Neural progenitor cell (in vitro differentiated cells): ENCODE measurements at regions not wholly inside any gene's neighbourhood (a gene's known extent, or its start where the extent isn't known, plus 50 kb on each side); places are given as distances from the start of the nearest gene placed in this dataset.

Experiments used
- DNase-seq: peaks from one replicate; pipeline ENCODE4 v3.0.0-alpha.2; 2016; ENCODE audit warnings: low spot score
- H2AFZ ChIP-seq: fragments of 200-600 bp; sonication (generic); replicated peaks from 2 replicates; pipeline ENCODE4 v1.6.1; 2016; ENCODE audit warnings: antibody characterized with exemption
- H3F3A ChIP-seq: fragments of 200-600 bp; sonication (generic); 2 replicates; pipeline ENCODE4 v1.6.1; 2016; ENCODE audit warnings: antibody characterized with exemption, low read depth
- H3K27ac ChIP-seq: fragments of 200-600 bp; sonication (generic); 2 replicates; pipeline ENCODE4 v1.5.1; 2016; ENCODE audit warnings: mild to moderate bottlenecking
- H3K27me3 ChIP-seq: fragments of 200-600 bp; sonication (generic); 2 replicates; pipeline ENCODE4 v1.6.1; 2016; ENCODE audit warnings: mild to moderate bottlenecking, moderate library complexity
- H3K36me3 ChIP-seq: fragments of 200-600 bp; sonication (generic); 2 replicates; pipeline ENCODE4 v1.5.1; 2016
- H3K4me1 ChIP-seq: fragments of 200-600 bp; sonication (generic); 2 replicates; pipeline ENCODE4 v1.6.1; 2016; ENCODE audit warnings: mixed run types
- H3K4me2 ChIP-seq: fragments of 200-600 bp; sonication (generic); 2 replicates; pipeline ENCODE4 v1.6.1; 2016
- H3K4me3 ChIP-seq: fragments of 200-600 bp; sonication (generic); 2 replicates; pipeline ENCODE4 v1.5.1; 2016
- H3K79me2 ChIP-seq: fragments of 200-600 bp; sonication (generic); 2 replicates; pipeline ENCODE4 v1.6.1; 2016; ENCODE audit warnings: low read depth
- H3K9ac ChIP-seq: fragments of 200-600 bp; sonication (generic); 2 replicates; pipeline ENCODE4 v1.6.1; 2016
- H3K9me3 ChIP-seq: fragments of 200-600 bp; sonication (generic); 2 replicates; pipeline ENCODE4 v1.5.1; 2016; ENCODE audit warnings: low read depth
- H4K20me1 ChIP-seq: fragments of 200-600 bp; sonication (generic); 2 replicates; pipeline ENCODE4 v1.6.1; 2016; ENCODE audit warnings: low read depth
- H3K27ac Mint-ChIP-seq: 3 replicates; pipeline ENCODE4 v1.8.0; 2021; ENCODE audit warnings: mixed read lengths
- H3K27me3 Mint-ChIP-seq: 2 replicates; pipeline ENCODE4 v1.8.0; 2022; ENCODE audit warnings: low read depth, mild to moderate bottlenecking, inconsistent platforms, moderate library complexity, mixed read lengths; ENCODE audit not compliant: insufficient read depth
- H3K36me3 Mint-ChIP-seq: 3 replicates; pipeline ENCODE4 v1.8.0; 2021; ENCODE audit warnings: mixed read lengths
- H3K4me1 Mint-ChIP-seq: 3 replicates; pipeline ENCODE4 v1.8.0; 2021; ENCODE audit warnings: mixed read lengths
- H3K4me3 Mint-ChIP-seq: 3 replicates; pipeline ENCODE4 v1.8.0; 2021; ENCODE audit warnings: mild to moderate bottlenecking, moderate library complexity, mixed read lengths
- H3K9me3 Mint-ChIP-seq: 3 replicates; pipeline ENCODE4 v1.8.0; 2020; ENCODE audit warnings: mixed read lengths
- EZH2 ChIP-seq: fragments of 200-600 bp; sonication (generic); IDR thresholded peaks from 2 replicates; pipeline ENCODE4 v1.6.1; 2017; ENCODE audit warnings: antibody characterized with exemption, mild to moderate bottlenecking, moderate library complexity
- EZH2phosphoT487 ChIP-seq: fragments of 200-600 bp; sonication (generic); IDR thresholded peaks from 2 replicates; pipeline ENCODE4 v1.6.1; 2017; ENCODE audit warnings: antibody characterized with exemption
- TF ChIP-seq, protein P1 (sequence below): fragments of 200-600 bp; sonication (generic); IDR thresholded peaks from 2 replicates; pipeline ENCODE4 v1.5.1; 2017; ENCODE audit warnings: antibody characterized with exemption, mild to moderate bottlenecking

DNA sequence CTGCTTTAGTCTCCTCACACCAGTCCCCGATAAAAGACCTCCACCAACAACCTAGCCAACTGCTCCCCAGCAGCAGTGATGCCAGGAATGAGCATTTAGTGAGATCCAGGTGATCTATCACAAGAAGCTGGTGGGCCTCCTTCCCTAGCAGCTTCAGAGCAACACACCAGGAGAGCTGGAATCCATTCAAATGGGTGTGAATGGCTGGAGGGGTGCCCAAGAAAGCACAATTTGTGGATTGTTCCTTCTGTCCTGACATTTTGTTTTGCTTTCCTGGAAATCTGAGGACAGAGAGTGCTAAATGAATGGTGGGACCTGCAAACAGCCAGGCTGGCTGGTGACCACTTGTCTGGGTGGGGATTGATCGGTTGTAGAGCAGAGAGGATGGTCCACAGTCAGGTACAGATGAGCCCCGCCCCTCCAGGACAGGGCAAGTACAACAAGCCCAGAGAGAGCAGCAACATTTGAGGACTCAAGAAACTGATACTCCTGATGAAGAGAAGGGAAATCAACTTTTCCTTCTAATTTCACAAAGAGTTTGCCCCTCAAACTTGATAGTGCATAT, 316.8 kb downstream of the VPS13C start:
- no peak overlapping the region for H3K4me3 ChIP-seq
- H3K27ac Mint-ChIP-seq = peak overlapping the region; percentile 65
- H3K9me3 ChIP-seq = no peaks in the 10 kb centered on the region
- no peak overlapping the region for H3K27ac ChIP-seq
- no peak overlapping the region for H3K4me3 Mint-ChIP-seq
- H2AFZ ChIP-seq = no peak overlapping the region
- TF ChIP-seq EZH2 (no peak), EZH2phosphoT487 (no peak)
- TF ChIP-seq, protein P1, sequence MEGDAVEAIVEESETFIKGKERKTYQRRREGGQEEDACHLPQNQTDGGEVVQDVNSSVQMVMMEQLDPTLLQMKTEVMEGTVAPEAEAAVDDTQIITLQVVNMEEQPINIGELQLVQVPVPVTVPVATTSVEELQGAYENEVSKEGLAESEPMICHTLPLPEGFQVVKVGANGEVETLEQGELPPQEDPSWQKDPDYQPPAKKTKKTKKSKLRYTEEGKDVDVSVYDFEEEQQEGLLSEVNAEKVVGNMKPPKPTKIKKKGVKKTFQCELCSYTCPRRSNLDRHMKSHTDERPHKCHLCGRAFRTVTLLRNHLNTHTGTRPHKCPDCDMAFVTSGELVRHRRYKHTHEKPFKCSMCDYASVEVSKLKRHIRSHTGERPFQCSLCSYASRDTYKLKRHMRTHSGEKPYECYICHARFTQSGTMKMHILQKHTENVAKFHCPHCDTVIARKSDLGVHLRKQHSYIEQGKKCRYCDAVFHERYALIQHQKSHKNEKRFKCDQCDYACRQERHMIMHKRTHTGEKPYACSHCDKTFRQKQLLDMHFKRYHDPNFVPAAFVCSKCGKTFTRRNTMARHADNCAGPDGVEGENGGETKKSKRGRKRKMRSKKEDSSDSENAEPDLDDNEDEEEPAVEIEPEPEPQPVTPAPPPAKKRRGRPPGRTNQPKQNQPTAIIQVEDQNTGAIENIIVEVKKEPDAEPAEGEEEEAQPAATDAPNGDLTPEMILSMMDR = no peak
- H3K79me2 ChIP-seq = no peaks in the 10 kb centered on the region
- no peaks in the 10 kb centered on the region for H4K20me1 ChIP-seq
- no peaks in the 10 kb centered on the region for H3K36me3 Mint-ChIP-seq
- H3K9me3 Mint-ChIP-seq = no peaks in the 10 kb centered on the region
- no peak overlapping the region for H3K9ac ChIP-seq
- no peak overlapping the region for H3K4me2 ChIP-seq
- DNase-seq = no peak
- H3K4me1 ChIP-seq = no peaks in the 10 kb centered on the region
- H3K27me3 ChIP-seq = no peaks in the 10 kb centered on the region
- no peaks in the 10 kb centered on the region for H3K27me3 Mint-ChIP-seq
- H3K4me1 Mint-ChIP-seq = peaks cover 8% of the 10 kb centered on the region
- H3K36me3 ChIP-seq = no peaks in the 10 kb centered on the region
- no peaks in the 10 kb centered on the region for H3F3A ChIP-seq

DNA sequence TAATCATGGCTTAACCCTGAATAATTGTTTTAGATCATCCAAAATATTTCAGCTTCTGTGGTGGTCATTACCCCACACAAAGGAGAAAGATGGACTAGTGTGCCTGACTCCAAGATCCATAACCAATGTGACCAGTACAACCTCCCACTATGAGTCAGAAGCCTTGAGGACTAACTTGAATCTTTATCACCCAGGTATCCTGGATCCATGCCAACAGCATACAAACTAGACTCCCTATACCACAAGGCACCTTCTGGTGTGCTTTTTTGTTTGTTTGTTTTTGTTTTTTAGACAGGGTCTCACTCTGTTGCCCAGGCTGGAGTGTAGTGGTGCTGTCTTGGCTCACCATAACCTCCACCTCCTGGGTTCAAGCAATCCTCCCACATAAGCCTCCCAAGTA, 317.7 kb downstream of the VPS13C start:
- H4K20me1 ChIP-seq = no peaks in the 10 kb centered on the region
- peaks cover 8% of the 10 kb centered on the region for H3K4me1 Mint-ChIP-seq
- no peaks in the 10 kb centered on the region for H3K9me3 ChIP-seq
- no peaks in the 10 kb centered on the region for H3F3A ChIP-seq
- no peak overlapping the region for H3K27ac Mint-ChIP-seq
- no peak overlapping the region for H3K4me3 Mint-ChIP-seq
- DNase-seq = no peak
- no peak overlapping the region for H3K27ac ChIP-seq
- H3K4me1 ChIP-seq = no peaks in the 10 kb centered on the region
- H3K79me2 ChIP-seq = no peaks in the 10 kb centered on the region
- H3K4me2 ChIP-seq = no peak overlapping the region
- no peak for TF ChIP-seq EZH2
- TF ChIP-seq, protein P1 = no peak
- no peak for TF ChIP-seq EZH2phosphoT487
- no peak overlapping the region for H3K9ac ChIP-seq
- no peaks in the 10 kb centered on the region for H3K27me3 ChIP-seq
- no peaks in the 10 kb centered on the region for H3K27me3 Mint-ChIP-seq
- H3K36me3 ChIP-seq = no peaks in the 10 kb centered on the region
- no peak overlapping the region for H3K4me3 ChIP-seq
- H3K36me3 Mint-ChIP-seq = no peaks in the 10 kb centered on the region
- H2AFZ ChIP-seq = no peak overlapping the region
- peaks cover 4% of the 10 kb centered on the region for H3K9me3 Mint-ChIP-seq

DNA sequence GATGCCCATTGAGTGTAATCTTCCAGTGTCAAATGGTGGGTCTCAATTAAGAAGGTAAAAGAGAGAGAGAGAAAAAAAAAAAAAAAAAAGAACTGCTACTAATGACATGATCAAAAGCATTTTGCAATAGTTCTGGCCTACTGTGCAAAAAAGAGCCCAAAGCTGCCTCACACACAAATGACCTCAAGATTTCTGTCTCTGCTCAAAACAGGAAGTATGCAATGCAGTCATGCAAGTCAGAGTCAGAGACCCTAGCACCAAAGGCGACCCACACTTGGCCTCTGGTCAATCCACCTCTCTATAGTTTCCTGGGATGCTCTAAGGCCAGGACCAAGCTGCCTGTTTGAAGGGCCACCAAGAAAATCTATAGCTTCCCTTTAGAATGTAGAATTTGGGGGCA, 323.5 kb downstream of the VPS13C start:
- peaks cover 3% of the 10 kb centered on the region for H3K4me1 Mint-ChIP-seq
- Histone ChIP-seq H3K9ac (no peak overlapping the region), H4K20me1 (no peaks in the 10 kb centered on the region), H3K4me1 (no peaks in the 10 kb centered on the region), H3K79me2 (no peaks in the 10 kb centered on the region), H3K36me3 (no peaks in the 10 kb centered on the region), H3K4me2 (no peak overlapping the region), H3K27me3 (no peaks in the 10 kb centered on the region), H3K4me3 (no peak overlapping the region), H3F3A (no peaks in the 10 kb centered on the region), H3K27ac (no peak overlapping the region), H3K9me3 (no peaks in the 10 kb centered on the region), H2AFZ (no peak overlapping the region)
- no peaks in the 10 kb centered on the region for H3K27me3 Mint-ChIP-seq
- H3K4me3 Mint-ChIP-seq = no peak overlapping the region
- TF ChIP-seq EZH2 = no peak
- no peak for TF ChIP-seq EZH2phosphoT487
- TF ChIP-seq, protein P1 = no peak
- no peak for DNase-seq
- H3K9me3 Mint-ChIP-seq = peaks cover 4% of the 10 kb centered on the region
- no peak overlapping the region for H3K27ac Mint-ChIP-seq
- no peaks in the 10 kb centered on the region for H3K36me3 Mint-ChIP-seq
